Fibroblast of villous mesenchyme (primary cell): ENCODE measurements at regions not wholly inside any gene's neighbourhood (a gene's known extent, or its start where the extent isn't known, plus 50 kb on each side); places are given as distances from the start of the nearest gene placed in this dataset.

ENCODE experiments used
- DNase-seq: peaks from one replicate; pipeline ENCODE4 v3.0.0-alpha.2; 2010; ENCODE audit warnings: low read depth
- H3K4me3 ChIP-seq: 2 replicates; pipeline ENCODE4 v1.5.1; 2011; ENCODE audit warnings: low read depth, mild to moderate bottlenecking, low read length
- TF ChIP-seq, protein P1 (sequence below): IDR thresholded peaks from 2 replicates; pipeline ENCODE4 v1.5.1; 2012; ENCODE audit warnings: low read depth, mild to moderate bottlenecking, low read length; ENCODE audit not compliant: insufficient read depth

DNA sequence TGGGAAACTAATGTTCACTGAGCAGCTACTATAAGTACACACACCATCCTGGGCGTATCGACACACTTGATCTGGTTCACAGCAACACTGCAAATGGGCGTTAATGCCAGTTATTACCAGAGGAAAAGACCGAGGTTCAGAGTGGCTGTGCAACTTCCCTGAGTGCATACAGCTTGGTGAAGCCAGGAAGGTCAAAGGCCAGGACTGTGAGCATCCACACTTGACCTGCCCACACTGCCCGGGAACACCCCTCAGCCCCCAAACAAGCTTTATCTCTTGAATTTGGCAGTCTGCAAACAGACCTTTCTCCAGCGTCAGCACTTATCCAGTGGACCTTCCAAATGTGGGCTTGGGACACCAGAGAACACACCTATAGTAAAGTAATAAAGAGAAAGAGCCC, 312.6 kb downstream of the BCL11B start:
- DNase-seq: no peak
- H3K4me3 ChIP-seq: no peak overlapping the region
- TF ChIP-seq, protein P1, sequence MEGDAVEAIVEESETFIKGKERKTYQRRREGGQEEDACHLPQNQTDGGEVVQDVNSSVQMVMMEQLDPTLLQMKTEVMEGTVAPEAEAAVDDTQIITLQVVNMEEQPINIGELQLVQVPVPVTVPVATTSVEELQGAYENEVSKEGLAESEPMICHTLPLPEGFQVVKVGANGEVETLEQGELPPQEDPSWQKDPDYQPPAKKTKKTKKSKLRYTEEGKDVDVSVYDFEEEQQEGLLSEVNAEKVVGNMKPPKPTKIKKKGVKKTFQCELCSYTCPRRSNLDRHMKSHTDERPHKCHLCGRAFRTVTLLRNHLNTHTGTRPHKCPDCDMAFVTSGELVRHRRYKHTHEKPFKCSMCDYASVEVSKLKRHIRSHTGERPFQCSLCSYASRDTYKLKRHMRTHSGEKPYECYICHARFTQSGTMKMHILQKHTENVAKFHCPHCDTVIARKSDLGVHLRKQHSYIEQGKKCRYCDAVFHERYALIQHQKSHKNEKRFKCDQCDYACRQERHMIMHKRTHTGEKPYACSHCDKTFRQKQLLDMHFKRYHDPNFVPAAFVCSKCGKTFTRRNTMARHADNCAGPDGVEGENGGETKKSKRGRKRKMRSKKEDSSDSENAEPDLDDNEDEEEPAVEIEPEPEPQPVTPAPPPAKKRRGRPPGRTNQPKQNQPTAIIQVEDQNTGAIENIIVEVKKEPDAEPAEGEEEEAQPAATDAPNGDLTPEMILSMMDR: no peak

DNA sequence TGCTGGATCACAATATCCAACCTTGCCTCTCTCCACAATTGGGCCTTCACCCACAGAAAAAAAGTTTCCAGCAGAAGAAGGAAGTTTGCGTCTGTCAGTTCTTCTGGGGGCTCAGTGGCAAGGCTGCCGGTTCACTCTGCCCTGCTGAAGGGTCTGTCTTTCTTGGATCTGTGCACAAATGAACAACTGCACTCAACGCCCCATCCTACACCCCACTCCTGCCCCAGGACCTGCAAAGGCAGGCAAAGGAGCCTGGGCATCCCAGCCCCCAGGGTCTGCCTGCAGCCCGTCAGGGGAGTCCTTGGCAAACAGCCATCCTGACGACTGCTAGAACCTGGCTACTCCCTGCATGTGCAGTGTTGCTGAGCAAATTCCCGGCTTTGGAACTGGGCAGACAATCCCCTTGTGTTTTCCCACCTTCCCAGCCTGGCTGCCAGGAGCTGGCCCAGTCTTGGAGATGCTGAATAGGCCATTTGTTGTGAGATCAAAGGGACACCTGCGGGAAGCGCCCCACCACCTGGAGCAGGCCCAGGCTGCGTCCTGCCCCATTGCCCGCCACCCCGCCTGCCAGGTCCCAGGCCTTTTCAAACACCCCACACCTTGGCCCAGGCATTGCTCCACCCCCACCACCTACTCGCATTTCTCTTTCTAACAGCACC, 311.9 kb downstream of the BCL11B start:
- TF ChIP-seq, protein P1: no peak
- no peak overlapping the region for H3K4me3 ChIP-seq
- DNase-seq: no peak

DNA sequence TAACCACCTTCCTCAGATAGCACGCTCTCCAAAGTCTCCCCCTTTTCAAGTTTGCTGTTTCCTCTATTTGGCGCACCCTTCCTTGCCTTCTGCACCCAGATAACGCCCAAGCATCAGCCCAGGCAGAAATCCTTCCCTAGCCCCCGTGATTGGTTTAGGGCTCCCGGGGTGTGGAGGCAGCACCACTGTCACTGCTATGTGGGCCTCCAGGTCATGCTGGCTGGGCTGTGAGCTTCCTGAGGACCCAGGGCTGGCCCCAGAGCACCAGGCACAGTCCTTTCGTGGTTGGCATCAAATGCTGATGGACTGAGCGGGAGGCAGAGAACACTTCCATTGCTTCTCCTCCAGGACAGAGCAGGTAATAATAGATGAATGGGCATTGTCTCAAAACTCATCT, 311.4 kb downstream of the BCL11B start:
- no peak for DNase-seq
- H3K4me3 ChIP-seq: no peak overlapping the region
- TF ChIP-seq, protein P1: no peak

DNA sequence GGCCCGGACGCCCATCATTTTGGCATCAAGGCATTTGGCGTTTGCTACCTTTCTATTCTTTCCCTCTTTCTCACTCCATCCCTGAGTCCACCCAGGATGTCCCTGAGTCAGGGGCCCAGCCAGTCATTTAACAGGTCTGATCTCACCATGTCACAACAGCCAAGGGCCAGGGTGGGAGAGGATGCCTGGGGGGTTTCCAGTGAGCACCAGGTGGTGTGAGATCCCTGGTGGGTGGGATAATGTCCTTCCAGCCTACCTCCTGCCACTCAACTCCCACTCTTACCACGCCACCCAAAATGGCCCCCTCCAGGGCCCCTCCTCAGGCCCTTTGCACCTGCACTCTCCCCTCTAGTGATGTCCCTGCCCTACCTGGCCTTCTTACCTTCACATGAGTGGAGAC, 310.8 kb downstream of the BCL11B start:
- no peak overlapping the region for H3K4me3 ChIP-seq
- TF ChIP-seq, protein P1: no peak
- no peak for DNase-seq

DNA sequence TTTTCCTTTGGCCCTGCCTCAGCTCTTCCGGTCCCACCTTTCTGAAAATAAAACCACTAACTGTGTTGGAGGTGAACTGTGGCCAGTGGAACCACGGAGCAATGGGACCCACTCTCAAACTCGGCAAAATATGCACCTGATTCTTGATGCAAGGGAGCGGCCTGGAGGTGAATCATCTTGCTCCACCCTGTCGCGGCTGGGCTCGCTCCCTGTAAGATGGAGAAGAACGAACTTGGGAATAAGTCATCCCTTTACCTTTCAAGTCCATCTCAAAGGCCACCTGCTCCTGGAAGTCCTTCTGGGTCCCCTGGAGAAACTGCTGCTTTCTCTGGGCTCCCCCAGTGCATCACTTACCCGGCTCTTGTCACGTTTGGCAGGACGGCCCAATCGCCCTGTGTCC, 309.9 kb downstream of the BCL11B start:
- no peak for DNase-seq

DNA sequence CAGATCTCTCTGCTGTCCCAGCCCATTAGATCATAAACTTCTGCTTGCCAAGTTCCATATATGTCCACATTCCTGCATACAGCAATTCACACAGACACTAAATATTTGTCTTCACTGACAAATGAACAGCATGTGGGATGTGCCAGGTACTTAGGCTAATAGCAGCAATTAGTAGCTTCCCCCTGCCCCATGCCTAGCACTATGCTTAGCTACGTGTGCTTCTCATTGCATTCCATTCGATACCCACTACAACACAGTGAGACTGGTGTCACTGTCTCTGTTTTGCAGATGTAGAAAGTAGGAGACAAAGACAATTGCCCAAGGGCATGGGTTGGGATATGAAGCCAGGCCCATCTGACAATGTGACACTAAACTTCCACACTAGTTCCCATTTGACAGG, 308.4 kb downstream of the BCL11B start:
- DNase-seq: no peak
- TF ChIP-seq, protein P1: no peak

More for the DNA sequence above, 309.9 kb downstream of the BCL11B start:
- H3K4me3 ChIP-seq: no peak overlapping the region
- TF ChIP-seq, protein P1: no peak

DNA sequence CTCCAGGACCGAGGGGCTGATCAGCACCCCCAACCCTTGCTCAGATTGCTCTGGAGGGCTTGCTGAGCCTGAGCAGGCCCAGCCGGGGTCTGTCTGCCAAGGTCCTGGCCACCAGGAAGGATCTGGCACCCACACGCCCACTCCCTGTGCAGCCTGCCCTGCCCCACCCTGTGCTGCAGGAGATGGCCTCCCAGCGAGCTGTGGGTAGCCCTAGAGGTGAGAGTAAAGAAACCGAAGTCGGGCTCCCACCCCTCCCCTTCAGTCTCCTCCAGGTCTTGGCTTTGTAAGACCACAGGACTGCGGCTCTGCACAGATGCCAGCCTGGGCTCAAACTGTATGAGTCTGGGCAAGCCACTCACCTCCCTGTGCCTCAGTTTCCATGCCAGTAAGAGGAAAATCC, 307.8 kb downstream of the BCL11B start:
- no peak overlapping the region for H3K4me3 ChIP-seq
- no peak for DNase-seq
- TF ChIP-seq, protein P1: no peak

More for the DNA sequence above, 308.4 kb downstream of the BCL11B start:
- H3K4me3 ChIP-seq: no peak overlapping the region
